WTC11 (cell line): ENCODE measurements at regions not wholly inside any gene's neighbourhood (a gene's known extent, or its start where the extent isn't known, plus 50 kb on each side); places are given as distances from the start of the nearest gene placed in this dataset.

Experiments
- ATAC-seq: fragments of 200-7000 bp; cut with Tn5 transposase; 2 replicates; pipeline ENCODE4 v1.10.0; 2021; ENCODE audit warnings: mild to moderate bottlenecking, moderate library complexity
- CTCF ChIA-PET: fragments of 300-600 bp; sonication (Branson Sonifier 250); formaldehyde crosslinking; loops from one replicate; lab custom pipeline; 2021; ENCODE audit warnings: antibody characterized with exemption; lab: Charles Lee
- POLR2A ChIA-PET: fragments of 350-600 bp; sonication (Branson Sonifier 250); formaldehyde crosslinking; loops from one replicate; lab custom pipeline; 2021; ENCODE audit warnings: antibody characterized with exemption; lab: Charles Lee
- DNase-seq: peaks from one replicate; pipeline ENCODE4 v3.0.0; 2021; ENCODE audit warnings: low spot score
- H3K27ac Mint-ChIP-seq: 2 replicates; pipeline ENCODE4 v1.8.0; 2021; ENCODE audit warnings: mixed read lengths
- H3K27me3 Mint-ChIP-seq: 2 replicates; pipeline ENCODE4 v1.8.0; 2021; ENCODE audit warnings: low read depth, mild to moderate bottlenecking, moderate library complexity, mixed read lengths
- H3K36me3 Mint-ChIP-seq: 2 replicates; pipeline ENCODE4 v1.8.0; 2021; ENCODE audit warnings: mixed read lengths
- H3K4me1 Mint-ChIP-seq: 2 replicates; pipeline ENCODE4 v1.8.0; 2022; ENCODE audit warnings: mixed read lengths
- H3K4me3 Mint-ChIP-seq: 2 replicates; pipeline ENCODE4 v1.8.0; 2021; ENCODE audit warnings: mild to moderate bottlenecking, moderate library complexity, mixed read lengths
- H3K9me3 Mint-ChIP-seq: 2 replicates; pipeline ENCODE4 v1.8.0; 2021; ENCODE audit warnings: mixed read lengths
- CBFB ChIP-seq: sonication (generic); formaldehyde crosslinking; IDR thresholded peaks from 2 replicates; pipeline ENCODE4 v1.8.1; 2022; ENCODE audit warnings: mild to moderate bottlenecking, low read depth, missing genetic modification reagents
- EMX1 ChIP-seq: fragments of 250-450 bp; sonication (Bioruptor Pico); IDR thresholded peaks from 2 replicates; pipeline ENCODE4 v1.8.0; 2021; ENCODE audit warnings: mild to moderate bottlenecking
- ESRRA ChIP-seq: sonication (generic); formaldehyde crosslinking; IDR thresholded peaks from 2 replicates; pipeline ENCODE4 v1.8.1; 2022; ENCODE audit warnings: mild to moderate bottlenecking, missing genetic modification reagents, borderline replicate concordance
- FOXJ3 ChIP-seq: sonication (generic); formaldehyde crosslinking; IDR thresholded peaks from 2 replicates; pipeline ENCODE4 v1.9.0; 2021; ENCODE audit warnings: missing genetic modification reagents, mild to moderate bottlenecking, borderline replicate concordance
- FOXP1 ChIP-seq: sonication (generic); formaldehyde crosslinking; IDR thresholded peaks from 2 replicates; pipeline ENCODE4 v1.8.0; 2022; ENCODE audit warnings: missing genetic modification reagents, mild to moderate bottlenecking, moderate library complexity, borderline replicate concordance
- GABPB1 ChIP-seq: sonication (generic); formaldehyde crosslinking; IDR thresholded peaks from 2 replicates; pipeline ENCODE4 v1.8.1; 2023; ENCODE audit warnings: mild to moderate bottlenecking, missing genetic modification reagents
- HMGA2 ChIP-seq: fragments of 250-450 bp; sonication (Bioruptor Pico); IDR thresholded peaks from 2 replicates; pipeline ENCODE4 v1.4.0; 2021; ENCODE audit warnings: mild to moderate bottlenecking, moderate library complexity
- JAZF1 ChIP-seq: fragments of 250-450 bp; sonication (Bioruptor Pico); IDR thresholded peaks from 2 replicates; pipeline ENCODE4 v1.9.0; 2021; ENCODE audit warnings: moderate library complexity, mild to moderate bottlenecking, inconsistent platforms
- KAT7 ChIP-seq: sonication (generic); formaldehyde crosslinking; IDR thresholded peaks from 2 replicates; pipeline ENCODE4 v1.8.1; 2023; ENCODE audit warnings: missing genetic modification reagents, mild to moderate bottlenecking, borderline replicate concordance
- NR1H2 ChIP-seq: sonication (generic); formaldehyde crosslinking; IDR thresholded peaks from 2 replicates; pipeline ENCODE4 v1.9.0; 2021; ENCODE audit warnings: mild to moderate bottlenecking, moderate library complexity, missing genetic modification reagents
- PRRX2 ChIP-seq: fragments of 250-450 bp; sonication (Bioruptor Pico); IDR thresholded peaks from 2 replicates; pipeline ENCODE4 v1.8.0; 2021; ENCODE audit warnings: mild to moderate bottlenecking
- SMAD3 ChIP-seq: sonication (generic); formaldehyde crosslinking; IDR thresholded peaks from 2 replicates; pipeline ENCODE4 v1.8.0; 2022; ENCODE audit warnings: missing genetic modification reagents, mild to moderate bottlenecking, borderline replicate concordance
- SMAD4 ChIP-seq: sonication (generic); formaldehyde crosslinking; IDR thresholded peaks from 2 replicates; pipeline ENCODE4 v1.8.0; 2022; ENCODE audit warnings: mild to moderate bottlenecking, missing genetic modification reagents
- SP1 ChIP-seq: sonication (generic); formaldehyde crosslinking; conservative IDR thresholded peaks from 2 replicates; pipeline ENCODE4 v1.8.1; 2022; ENCODE audit warnings: missing genetic modification reagents
- TCF7 ChIP-seq: sonication (generic); formaldehyde crosslinking; IDR thresholded peaks from 2 replicates; pipeline ENCODE4 v1.8.0; 2022; ENCODE audit warnings: mild to moderate bottlenecking, low read depth, missing genetic modification reagents, moderate library complexity
- TEAD1 ChIP-seq: sonication (generic); formaldehyde crosslinking; IDR thresholded peaks from 2 replicates; pipeline ENCODE4 v1.8.0; 2022; ENCODE audit warnings: mild to moderate bottlenecking, missing genetic modification reagents
- ZNF671 ChIP-seq: fragments of 250-450 bp; sonication (Bioruptor Pico); IDR thresholded peaks from 2 replicates; pipeline ENCODE4 v1.8.0; 2021; ENCODE audit warnings: mild to moderate bottlenecking
- TF ChIP-seq, protein P1 (sequence below): sonication (generic); formaldehyde crosslinking; IDR thresholded peaks from 2 replicates; pipeline ENCODE4 v1.8.0; 2022; ENCODE audit warnings: mild to moderate bottlenecking, missing genetic modification reagents
- TF ChIP-seq, protein P2 (sequence below): sonication (generic); formaldehyde crosslinking; IDR thresholded peaks from 2 replicates; pipeline ENCODE4 v1.8.1; 2022; ENCODE audit warnings: mild to moderate bottlenecking, missing genetic modification reagents, moderate library complexity, borderline replicate concordance
- TF ChIP-seq, protein P3 (sequence below): sonication (generic); formaldehyde crosslinking; IDR thresholded peaks from 2 replicates; pipeline ENCODE4 v1.8.1; 2023; ENCODE audit warnings: mild to moderate bottlenecking, missing genetic modification reagents, moderate library complexity

- TF ChIP-seq KAT7, result no peak
- TF ChIP-seq HMGA2 (CRISPR knock-in tag), result no peak
- TF ChIP-seq, all 79 proteins: peak for 0
Observed at GRCh38 chr13:106001443-106001842, 534.0 kb downstream of the EFNB2 start (continued).

DNA sequence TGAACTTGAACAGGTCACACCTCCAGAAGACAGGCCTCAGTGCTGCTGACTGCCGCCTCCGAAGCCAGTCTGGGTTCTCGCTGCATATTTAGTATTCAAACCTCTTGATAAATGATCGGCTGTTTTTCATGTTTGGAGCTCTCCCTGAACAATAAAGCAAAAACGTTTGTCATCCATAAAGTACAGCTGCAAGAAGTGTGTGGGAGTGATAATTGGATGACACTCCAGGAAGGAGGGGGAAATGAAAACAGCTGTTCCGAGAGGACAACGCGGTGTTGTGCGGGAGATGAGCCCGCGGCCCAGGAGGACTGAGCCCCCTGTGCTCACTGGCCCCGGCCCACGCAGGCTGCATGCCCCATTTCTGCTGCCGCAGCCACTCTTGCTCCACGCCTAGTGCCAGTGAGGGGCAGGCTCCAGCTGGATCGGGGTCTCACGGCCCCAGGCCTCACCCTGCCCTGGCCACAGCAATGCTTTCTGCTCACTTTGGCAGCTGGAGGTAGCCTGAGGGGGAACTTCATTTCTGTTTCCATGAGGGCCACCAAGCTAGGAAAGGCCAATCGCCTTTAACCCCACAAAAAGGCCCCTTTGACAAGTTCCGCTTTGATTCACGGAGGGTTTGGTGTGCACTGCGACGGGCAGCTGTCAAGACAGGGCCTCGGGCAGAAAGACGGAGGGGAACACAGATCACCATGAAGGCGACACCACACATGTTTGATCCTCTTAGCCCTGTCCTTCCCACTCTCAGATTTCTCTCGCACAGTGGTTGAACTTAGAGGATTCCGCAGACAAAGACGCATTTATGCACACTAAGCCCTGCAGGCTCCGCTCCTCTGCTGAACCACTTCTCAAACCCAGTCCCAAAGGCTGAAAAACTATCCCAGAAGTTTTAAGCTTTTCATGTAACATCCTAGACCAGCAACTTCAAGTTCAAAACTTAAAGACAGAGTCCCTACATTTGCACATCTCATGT is 537.6 kb downstream of the EFNB2 start:
- Mint-ChIP-seq H3K36me3 (0 out of 2 replicates have a peak, but pooled peaks cover 3% of the 10 kb centered on the region), H3K4me3 (no peak overlapping the region), H3K27ac (no peak overlapping the region), H3K27me3 (no peaks in the 10 kb centered on the region), H3K9me3 (peaks cover 9% of the 10 kb centered on the region), H3K4me1 (no peaks in the 10 kb centered on the region)
- TF ChIP-seq EMX1 (CRISPR knock-in tag) (no peak), FOXP1 (no peak), SMAD3 (CRISPR knock-in tag) (no peak), PRRX2 (CRISPR knock-in tag) (no peak), CBFB (CRISPR knock-in tag) (no peak), ESRRA (no peak), TCF7 (CRISPR knock-in tag) (no peak), SP1 (CRISPR knock-in tag) (no peak), JAZF1 (CRISPR knock-in tag) (no peak), NR1H2 (no peak), GABPB1 (CRISPR knock-in tag) (no peak), TEAD1 (CRISPR knock-in tag) (no peak)
- TF ChIP-seq, protein P1, sequence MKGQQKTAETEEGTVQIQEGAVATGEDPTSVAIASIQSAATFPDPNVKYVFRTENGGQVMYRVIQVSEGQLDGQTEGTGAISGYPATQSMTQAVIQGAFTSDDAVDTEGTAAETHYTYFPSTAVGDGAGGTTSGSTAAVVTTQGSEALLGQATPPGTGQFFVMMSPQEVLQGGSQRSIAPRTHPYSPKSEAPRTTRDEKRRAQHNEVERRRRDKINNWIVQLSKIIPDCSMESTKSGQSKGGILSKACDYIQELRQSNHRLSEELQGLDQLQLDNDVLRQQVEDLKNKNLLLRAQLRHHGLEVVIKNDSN, result no peak
- TF ChIP-seq, protein P2, sequence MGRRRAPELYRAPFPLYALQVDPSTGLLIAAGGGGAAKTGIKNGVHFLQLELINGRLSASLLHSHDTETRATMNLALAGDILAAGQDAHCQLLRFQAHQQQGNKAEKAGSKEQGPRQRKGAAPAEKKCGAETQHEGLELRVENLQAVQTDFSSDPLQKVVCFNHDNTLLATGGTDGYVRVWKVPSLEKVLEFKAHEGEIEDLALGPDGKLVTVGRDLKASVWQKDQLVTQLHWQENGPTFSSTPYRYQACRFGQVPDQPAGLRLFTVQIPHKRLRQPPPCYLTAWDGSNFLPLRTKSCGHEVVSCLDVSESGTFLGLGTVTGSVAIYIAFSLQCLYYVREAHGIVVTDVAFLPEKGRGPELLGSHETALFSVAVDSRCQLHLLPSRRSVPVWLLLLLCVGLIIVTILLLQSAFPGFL (CRISPR knock-in tag), result no peak
- TF ChIP-seq, protein P3, sequence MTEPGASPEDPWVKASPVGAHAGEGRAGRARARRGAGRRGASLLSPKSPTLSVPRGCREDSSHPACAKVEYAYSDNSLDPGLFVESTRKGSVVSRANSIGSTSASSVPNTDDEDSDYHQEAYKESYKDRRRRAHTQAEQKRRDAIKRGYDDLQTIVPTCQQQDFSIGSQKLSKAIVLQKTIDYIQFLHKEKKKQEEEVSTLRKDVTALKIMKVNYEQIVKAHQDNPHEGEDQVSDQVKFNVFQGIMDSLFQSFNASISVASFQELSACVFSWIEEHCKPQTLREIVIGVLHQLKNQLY, result no peak
- DNase-seq (no peak), ATAC-seq (no peak)
- CTCF ChIA-PET, result interaction anchor here (0.7 to 1.4 kb wide), 2 partner anchors 16 to 62 kb away, joined by 3 read pairs; no protein-coding TSS in a partner anchor
- POLR2A ChIA-PET, result no interaction called here

DNA sequence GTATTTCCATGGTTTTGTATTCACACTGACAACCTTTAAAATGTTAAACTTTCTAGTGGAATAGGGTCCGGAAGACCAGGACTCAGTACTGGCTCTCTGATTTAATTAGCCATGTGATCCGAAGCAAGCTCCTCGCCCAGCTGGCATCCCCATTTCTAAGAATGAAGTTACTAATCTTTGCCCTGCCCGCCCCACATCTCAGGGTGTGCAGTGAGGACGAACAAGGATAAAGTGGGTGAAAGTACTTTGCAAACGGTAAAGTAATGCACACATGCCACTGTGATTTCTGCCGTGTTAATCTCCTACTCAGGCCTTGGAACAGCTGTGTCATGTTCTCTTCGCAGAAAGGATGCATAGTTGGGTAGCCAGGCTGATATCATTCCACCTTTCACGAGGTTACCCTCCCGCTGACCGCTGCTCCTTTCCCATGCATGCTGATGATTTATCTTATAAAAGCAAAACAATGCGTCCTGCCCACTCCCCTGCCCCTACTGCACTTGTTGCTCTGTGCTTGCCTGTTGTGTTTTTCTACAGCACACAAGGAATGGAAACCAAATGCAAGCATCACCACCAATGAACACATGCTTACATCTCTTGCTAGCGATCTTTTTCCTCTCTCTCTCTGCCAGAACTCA is 539.0 kb downstream of the EFNB2 start:
- Mint-ChIP-seq H3K27ac (no peak overlapping the region), H3K27me3 (no peaks in the 10 kb centered on the region), H3K4me1 (no peaks in the 10 kb centered on the region), H3K9me3 (peaks cover 9% of the 10 kb centered on the region), H3K4me3 (no peak overlapping the region), H3K36me3 (0 out of 2 replicates have a peak, but pooled peaks cover 3% of the 10 kb centered on the region)
- no peak for ATAC-seq
- no peak for TF ChIP-seq JAZF1 (CRISPR knock-in tag)
- TF ChIP-seq FOXP1, result no peak
- TF ChIP-seq SMAD4, result no peak
- TF ChIP-seq FOXJ3 (CRISPR knock-in tag), result no peak
- no peak for TF ChIP-seq ZNF671 (CRISPR knock-in tag)
- ChIA-PET POLR2A (no interaction called here), CTCF (interaction anchor here (1.4 kb wide), 1 partner anchor 15 kb away, joined by 3 read pairs; no protein-coding TSS in a partner anchor)
- no peak for DNase-seq
